ENCODE measurements at regions not wholly inside any gene's neighbourhood (a gene's known extent, or its start where the extent isn't known, plus 50 kb on each side); places are given as distances from the start of the nearest gene placed in this dataset.

DNA sequence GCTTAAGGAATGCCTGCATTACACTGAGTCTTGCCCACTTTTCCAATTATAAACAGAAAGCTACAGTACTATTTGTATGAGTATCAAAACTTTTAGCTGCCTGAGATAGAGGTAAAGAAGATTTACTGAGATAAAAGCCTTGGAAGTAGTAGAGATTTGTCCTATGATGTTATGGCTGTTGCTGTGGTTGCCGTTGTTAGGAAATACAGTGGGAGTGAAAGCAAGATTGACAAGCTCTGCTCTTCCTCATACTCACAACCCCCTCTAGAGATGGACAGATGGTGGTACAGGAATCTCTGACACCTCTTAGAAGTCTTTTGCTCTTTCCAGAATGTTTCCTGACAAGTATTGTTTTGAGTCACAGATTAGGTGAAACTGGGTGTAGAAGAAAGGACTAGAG lies 242.5 kb downstream of the RPIA start:
- no peak for TF ChIP-seq CTCF (IDR thresholded peaks at IDR 0.05)
- no peak for TF ChIP-seq POLR2A (IDR thresholded peaks at IDR 0.05)
